GM21786 (cell line): ENCODE measurements at regions not wholly inside any gene's neighbourhood (a gene's known extent, or its start where the extent isn't known, plus 50 kb on each side); places are given as distances from the start of the nearest gene placed in this dataset.
"Not testable (repeated sequence)": the region's sequence is repeated elsewhere in the genome, so short reads cannot be mapped to it uniquely, and the experiment has no call there.

Source experiments
- ATAC-seq: cut with Tn5 transposase; IDR thresholded peaks from one replicate; pipeline ENCODE4 v1.9.1; 2021; ENCODE audit not compliant: unreplicated experiment

DNA sequence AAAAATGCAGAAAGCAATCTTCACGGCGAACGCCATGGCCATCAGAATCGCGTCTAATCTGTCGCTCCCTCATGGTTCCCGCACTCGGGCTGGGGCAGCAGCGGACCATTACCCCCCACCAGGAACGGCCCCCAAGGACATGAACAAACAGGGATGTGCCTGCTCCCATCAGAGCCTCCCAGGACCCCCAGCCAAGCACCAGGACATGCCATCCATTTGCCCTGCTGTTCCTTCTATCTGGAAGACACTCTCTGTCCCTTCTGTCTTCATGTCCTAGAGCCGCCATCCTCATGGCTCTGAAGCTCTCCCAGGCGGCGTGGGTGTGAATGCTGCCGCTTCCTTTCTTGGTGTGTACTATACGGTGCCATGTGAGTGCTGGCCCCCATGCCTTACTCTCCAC is 371.8 kb downstream of the BCL11B start:
- ATAC-seq, result no peak

DNA sequence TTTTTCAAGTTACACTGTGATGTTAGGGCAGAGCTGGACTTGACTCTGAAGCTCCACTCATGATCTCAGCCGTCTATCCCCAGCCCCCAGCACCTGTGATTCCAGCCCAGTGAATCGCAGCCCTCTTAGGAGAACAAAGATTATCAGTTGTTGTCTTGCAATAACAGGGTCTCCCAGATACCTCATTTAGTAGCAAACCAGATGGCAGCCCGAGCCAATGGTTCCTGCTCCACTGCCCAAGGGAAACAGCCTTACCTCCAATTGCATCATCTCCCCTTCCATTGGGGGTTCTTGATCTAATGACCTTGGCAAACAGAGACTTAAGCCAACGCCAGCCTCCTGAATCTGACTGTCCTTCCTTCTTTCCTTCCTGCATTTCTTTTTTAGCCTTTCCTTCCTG is 371.2 kb downstream of the BCL11B start:
- no peak for ATAC-seq

DNA sequence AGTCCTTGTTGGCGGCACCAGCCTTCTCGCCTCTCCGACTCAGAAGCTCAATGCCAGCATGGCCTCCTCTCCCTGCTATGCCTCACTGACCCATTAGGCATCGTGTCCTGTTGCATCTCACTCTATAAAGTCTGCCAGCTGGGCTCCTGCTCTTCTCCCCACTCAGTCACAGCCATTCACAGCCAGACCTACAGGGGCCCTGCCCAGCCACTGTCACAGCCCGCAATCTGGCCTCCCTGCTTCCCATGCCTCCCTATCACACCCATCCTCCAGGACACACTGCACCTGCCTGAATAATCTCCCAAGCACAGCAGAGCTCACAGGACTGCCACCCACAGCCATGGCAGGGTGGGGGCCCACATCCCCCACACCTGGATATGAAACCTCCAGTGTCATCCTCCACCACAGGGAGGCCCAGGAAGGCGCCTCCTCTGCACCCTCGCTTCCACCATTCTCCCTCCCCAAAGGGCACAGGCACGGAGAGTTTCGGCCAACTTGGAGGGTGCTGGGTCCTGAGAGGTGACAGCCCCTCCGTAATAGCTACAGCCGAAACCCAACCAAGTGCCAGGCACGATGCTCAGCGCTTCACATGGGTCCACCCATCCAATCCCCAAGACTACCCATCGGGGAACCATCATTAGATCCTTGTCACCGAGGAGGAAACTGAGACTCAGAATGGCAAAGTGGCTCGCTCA is 370.3 kb downstream of the BCL11B start:
- no peak for ATAC-seq

DNA sequence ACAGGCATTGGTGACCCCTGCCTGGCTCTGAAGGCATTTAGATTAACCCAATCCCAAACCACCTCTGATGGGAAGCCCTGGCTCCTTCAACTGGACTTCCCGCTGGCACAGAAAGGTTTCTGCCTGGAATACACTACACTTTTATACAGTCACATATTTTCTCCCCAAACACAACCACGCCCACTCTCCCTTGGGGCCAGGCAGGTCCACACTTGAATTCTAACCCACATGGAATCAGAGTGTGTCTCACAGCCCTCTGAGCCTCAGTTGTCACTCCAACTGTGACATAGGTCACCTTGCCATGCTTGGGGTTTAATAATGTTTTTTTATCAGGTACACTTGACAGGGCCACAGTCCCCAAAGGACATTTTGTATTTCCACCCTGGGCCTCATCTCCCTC is 368.6 kb downstream of the BCL11B start:
- ATAC-seq, result no peak

DNA sequence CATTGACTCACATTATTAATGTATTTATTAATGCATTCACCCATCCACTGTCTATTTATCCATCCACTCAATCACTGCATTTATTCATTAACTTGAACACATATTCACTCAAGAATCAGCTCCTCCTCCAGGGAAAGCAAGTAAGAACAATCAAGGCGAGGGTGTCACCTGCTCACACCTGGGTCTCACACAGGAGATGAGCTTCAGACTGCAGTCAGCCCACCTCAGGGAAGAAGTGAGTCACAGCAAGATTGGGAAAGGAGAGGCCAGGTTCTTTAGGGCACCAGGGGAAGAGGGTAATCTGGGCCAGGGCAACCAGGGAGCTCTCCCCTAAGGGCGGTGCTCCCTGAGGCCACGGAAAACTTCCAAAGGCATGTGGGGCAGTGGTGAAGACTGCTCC is 367.3 kb downstream of the BCL11B start:
- no peak for ATAC-seq

DNA sequence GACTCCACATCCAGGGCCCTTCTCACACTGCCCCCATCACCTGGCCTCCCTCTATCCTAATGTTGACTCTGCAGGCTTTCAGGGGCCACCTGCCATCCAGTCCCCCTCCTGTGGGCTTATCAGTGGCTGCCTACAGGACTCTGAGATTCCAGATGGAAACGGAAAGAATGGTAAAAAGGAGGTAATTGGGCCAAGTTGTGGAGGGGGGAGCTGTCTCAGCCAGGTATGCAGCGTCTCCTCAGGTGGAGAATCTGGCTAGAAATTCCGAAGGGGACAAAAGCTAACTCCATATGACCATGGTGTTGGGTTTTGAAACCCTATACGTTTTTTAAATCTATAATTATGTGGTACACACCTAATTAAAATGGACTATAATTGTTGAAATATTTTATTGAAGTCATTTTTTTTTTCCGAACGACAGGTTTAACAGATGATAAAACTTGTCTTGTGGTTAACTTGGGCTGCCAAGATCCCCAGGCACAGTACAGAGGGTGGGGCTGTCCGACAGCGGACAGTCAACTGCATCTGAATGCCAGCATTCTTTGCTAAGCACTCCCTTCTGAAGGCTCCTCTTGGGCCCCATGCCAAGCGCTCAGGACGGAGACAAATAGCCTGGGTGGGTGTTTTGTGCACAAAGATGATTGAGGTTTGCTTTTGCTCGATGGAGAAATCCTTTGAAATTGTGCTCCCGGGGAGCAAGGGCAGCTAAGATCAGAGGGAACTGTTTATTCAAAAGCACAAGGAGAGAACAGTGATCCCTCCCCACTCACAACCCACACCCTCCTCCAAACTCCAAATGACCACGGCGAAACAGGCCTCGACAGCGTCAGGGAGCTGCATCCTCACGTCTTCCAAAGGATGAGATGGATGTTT is 365.6 kb downstream of the BCL11B start:
- no peak for ATAC-seq

DNA sequence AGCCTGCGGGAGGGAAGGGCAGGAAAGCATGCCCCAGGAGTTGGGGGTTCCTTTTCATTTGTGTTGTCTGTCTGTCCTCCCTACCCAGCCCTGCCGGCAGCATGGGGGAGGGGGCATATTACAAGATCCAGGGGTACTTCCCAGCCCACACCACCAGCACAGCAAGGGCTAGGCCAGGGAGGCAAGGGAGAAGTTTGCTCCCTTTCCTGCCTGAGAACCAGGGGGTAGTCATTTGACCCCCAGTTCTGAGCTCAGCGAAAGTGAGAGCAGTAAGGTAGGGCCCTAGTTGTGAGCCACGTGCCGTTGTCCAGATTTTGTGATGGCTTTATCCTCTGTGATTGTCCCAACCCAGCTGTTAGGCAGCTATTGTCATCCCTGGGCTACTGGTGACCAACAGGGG is 364.7 kb downstream of the BCL11B start:
- no peak for ATAC-seq

DNA sequence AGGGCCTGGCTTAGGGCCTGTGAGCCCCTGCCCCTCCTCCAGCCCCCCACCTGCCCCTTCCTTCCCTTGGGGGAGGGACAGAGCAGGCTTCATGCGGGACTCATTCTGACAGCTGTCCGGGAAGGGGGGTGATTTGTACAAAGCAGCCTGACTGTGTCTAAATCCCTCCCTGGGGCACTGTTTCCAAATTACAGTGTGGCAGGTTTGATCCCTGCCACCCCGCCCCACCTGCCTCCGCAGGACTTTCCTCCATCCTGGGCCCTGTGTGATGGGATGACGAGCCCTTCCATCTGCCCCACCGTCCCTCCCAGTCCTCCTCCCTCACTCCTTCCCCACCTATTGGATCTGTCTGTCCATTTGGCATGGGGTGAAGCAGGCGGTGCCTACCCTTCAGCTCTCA is 363.9 kb downstream of the BCL11B start:
- no peak for ATAC-seq

DNA sequence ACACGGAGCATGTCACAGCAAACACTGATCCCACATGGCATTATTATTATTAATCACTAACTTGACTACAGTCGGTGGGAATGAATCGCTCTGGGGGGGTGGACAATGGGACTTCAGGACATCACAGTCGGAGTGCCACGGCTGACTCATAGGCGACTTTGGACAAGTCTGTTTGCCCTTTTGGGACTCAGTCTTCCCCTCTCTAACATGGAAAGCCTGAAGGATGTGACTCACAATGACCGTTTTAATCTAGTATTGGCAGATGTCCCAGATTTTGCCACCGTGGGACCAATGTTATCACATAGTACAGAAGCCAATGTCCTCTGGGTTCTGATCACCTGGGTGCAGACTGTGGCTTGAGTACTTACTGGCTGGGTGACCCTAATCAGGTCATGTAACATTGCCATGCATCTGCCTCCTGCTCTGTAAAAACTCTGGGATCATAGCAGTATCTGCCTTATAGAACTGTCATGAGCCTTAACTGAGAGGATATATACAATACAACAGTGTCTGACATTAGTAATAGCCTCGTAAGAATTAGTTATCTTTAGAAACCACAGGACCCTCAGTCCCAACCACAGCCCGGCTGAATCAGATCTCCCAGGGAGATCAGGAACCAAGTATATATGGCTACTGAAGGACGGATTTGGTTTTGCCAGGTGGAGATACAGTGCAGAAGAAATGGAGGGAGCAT is 362.6 kb downstream of the BCL11B start:
- no peak for ATAC-seq

DNA sequence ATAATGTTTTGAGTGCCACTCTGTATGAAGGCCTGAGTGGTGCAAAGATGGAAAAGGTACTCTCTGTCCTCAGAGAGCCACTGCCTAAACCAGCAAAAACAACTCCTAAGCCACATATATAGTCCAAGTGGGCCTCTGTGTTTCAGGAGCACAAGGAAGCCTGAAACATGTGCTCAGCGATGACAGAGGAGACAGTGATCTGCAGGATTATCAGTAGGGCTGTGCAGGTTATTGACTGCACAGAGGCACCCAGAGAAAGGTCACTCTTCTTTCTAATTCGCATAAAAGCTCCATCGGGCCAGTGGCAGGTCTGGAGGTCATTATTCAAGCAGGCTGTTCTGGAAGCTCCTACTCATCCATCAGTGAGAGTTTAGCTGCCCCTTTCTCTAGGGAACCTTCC is 361.9 kb downstream of the BCL11B start:
- no peak for ATAC-seq

DNA sequence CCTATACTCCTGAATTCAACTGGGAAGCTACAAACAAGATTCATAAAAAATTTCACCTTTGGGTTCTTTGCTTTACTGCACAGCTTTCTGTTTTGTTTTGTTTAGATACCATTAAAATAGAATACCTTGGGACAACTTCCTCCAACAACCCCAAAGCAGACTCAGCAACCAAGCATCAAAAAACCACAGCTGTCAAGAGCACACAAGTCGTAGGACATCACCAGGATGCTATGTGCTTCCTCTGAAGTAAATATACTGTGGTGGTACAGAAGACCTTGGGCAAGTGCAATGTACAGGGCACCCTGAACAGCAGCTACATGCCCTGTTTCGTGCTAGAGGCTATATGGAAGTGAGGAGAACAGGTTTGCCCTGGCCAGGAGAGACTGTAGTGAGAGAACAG is 359.3 kb downstream of the BCL11B start:
- no peak for ATAC-seq

DNA sequence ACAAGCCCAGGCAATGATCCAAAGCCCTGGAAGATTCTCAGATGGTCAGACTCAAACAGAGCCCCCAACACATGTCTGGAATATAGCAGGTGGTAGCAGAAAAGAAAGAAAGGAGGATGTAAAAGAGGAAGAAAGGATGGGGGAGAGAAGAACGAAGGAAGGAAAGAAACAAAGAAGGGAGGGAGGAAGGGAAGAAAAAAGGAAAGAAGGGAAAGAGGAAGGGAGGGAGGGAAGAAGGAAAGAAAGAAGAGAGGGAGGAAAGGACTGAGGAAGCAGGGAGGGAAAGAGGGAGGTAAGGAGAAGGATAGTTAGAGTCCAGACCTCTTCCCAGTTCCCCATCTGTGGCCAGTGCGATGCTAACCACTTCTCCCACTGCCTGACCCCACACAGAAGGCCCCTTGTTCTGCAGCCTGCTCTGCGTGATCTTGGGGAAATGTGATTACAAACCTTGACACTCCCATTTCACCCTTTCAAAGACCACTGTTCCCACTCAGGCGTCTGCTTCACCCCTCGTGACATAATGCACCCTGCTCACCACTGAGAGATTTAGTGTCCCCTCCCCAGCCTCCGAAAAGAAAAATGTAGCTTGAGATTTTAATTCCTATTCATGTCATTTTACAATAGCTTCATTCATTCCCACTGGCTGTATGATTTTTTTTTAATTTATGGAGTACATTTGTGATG is 357.9 kb downstream of the BCL11B start:
- ATAC-seq, result no peak

DNA sequence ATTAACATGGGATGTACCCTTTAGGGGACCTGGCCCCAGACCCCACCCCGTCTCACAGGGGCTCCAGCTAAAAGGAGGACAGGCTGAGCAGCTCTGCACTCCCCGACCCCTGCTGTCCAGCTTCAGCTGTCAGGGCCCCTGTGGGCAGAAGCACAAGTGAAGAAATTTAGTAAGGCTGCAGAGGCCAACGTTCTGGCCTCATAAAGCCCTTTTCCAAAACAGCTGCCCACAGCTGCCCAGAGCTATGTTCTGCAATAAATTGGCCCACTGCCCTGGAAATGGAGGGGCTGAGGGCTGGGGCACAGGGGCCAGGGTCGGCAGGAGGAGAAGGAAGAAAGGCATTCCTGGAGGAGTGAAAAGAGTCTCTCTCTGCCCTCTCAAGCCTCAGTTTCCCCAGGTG is 357.1 kb downstream of the BCL11B start:
- no peak for ATAC-seq

DNA sequence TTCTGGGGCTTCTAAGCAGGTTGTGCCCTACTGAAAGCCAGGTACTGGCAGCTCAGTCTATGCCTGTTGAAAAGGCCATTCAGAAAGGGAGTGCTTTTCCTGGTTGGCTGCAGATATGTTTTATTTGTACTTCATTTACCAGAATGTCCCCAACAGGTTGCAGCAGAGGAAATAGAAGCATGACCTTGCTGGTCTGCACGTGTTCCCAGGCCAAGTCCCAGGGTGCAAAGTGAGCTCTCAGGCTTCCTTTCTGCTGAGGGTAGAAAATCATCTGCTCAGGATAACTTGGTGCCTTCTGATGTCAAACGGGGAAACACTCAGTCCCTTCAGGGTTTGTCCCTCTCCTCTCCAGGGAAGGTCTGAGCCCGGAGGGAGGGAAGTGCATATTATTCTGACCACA is 356.4 kb downstream of the BCL11B start:
- no peak for ATAC-seq

DNA sequence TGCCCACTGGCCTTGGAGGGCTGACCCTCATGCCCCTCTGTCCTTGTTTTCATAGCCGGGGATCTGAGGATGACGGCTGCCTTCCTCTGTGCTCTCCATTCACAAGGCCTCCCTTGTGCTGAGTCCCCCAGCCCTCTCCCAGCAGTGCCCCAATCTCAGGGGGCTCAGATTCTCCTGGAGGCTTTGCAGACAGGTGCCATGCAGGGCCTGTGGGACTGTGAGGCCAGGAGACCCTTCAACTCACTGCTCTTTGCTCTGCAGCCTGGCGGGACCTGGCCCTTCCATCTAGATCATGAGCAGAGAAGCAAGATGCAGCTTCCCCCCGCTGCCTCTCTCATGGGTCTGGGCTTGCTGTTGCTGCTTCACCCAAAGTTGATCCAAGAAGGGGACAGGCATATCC is 356.0 kb downstream of the BCL11B start:
- ATAC-seq, result no peak

DNA sequence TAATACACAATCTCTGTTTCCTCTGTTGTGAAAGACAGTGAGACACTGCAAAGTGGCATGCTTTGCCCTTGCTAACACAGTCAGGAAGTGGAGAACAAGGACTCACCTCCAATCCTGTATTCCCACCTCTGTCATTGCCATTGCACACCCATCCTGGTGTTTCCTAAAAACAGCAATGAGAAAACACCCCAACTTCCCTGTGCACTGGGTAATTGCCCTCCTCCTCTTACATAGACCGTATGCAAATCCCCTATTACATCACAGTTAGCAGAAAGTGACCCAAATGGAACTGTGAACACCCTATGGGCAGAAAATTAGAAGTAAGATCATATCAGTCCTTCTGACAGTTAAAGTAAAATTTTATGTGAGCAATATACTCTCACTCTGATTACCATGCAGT is 355.5 kb downstream of the BCL11B start:
- ATAC-seq, result no peak

DNA sequence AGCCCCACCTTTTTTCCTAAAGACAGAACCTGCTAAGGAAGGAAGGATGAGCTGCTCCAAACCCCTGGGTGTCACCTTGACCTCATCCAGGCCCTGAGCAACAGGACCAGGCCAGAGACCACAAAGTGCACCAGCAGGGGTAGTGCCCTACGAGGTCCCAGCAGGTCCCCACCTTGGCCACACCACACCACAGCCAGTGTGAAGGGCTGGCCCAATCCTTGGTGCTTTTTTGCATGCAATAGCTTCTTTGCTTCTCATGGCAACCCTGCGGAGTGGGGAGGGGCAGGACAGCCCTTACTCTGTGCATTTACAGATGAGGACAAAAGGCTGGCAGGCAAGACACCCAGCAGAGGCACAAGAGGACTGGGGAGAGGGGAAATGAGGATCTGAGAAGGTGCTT is 352.6 kb downstream of the BCL11B start:
- ATAC-seq, result no peak

DNA sequence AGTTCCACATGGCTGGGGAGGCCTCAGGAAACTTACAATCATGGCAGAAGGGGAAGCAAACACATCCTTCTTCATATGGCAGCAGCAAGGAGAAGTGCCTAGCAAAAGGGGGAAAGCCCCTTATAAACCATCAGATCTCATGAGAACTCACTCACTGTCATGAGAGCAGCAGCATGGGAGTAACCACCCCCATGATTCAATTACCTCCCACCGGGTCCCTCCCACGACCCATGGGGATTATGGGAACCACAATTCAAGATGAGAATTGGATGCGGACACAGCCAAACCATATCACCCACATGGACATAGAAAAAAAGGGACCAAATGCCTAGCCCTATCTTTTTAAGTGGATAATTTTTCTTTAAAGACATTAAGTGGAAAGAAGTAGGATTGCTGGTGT is 350.7 kb downstream of the BCL11B start:
- ATAC-seq, result not testable (repeated sequence)

DNA sequence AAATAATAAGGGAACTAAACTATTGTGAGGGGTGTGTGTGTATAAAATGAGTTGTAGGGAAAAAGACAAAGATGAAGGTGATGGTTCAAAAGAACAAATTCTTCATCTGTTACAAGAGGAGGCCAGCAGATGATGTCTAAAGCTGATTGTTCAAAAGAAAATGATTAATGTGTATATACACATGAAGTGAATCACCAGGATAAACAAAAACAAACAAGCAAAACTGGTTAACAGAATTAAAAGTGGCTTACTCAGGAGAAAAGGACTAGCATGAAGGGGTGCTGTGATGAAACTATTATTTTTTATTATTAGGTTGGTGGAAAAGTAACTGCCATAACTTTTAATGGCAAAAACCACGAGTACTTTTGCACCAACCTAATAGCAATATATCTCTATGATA is 348.4 kb downstream of the BCL11B start:
- no peak for ATAC-seq

DNA sequence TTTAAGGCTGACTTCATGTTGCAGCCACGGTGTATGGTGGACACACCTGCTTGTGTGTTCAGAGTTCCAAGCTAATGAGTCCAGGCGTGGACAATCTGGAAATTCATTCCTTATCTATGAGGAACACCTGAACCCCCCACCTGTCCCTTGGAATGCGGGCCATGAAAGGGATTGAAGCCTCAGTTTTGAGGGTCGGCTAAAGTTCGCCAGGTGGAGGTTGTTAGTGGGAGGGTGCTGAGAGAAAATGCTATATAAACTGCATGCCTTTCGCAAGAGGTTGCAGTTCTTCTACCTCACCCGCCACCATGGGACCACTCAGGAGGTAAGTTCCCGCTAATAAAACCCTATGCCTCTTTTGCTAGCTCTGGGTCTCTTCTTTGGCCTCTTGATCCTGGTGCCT is 348.0 kb downstream of the BCL11B start:
- no peak for ATAC-seq

DNA sequence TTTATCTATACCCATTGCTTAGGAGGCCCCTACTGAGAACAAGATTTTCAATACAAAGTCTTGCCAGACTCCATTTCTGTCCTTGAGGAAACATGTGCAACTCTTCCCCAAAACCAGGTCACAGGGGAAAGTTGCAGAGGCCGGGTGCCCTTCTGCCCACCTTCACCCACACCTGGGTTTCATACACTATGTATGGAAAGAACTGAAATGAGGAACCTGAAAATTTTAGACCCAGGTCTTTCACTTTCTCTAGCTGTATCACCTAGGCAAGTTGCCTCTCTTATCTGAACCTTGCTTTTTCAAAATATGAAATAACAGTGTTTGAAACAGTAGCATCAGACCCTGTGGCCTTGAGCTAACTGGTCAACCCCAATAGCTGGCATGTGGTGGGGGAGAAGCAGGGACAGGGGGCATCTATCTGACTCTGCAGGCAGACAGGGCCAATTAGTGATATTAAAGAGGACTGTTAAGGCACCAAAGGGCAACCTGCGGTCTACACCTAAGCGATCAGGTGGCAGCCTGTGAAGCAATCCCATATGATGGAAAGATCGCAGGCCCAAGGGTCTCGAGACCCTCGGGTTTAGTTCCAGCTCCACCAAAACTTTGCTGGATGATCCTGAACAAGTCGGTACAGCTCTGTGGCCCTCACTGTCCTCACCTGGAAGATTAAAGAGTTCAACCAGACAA is 346.5 kb downstream of the BCL11B start:
- no peak for ATAC-seq
